ENCODE measurements at regions not wholly inside any gene's neighbourhood (a gene's known extent, or its start where the extent isn't known, plus 50 kb on each side); places are given as distances from the start of the nearest gene placed in this dataset.

- TF ChIP-seq, protein P1, sequence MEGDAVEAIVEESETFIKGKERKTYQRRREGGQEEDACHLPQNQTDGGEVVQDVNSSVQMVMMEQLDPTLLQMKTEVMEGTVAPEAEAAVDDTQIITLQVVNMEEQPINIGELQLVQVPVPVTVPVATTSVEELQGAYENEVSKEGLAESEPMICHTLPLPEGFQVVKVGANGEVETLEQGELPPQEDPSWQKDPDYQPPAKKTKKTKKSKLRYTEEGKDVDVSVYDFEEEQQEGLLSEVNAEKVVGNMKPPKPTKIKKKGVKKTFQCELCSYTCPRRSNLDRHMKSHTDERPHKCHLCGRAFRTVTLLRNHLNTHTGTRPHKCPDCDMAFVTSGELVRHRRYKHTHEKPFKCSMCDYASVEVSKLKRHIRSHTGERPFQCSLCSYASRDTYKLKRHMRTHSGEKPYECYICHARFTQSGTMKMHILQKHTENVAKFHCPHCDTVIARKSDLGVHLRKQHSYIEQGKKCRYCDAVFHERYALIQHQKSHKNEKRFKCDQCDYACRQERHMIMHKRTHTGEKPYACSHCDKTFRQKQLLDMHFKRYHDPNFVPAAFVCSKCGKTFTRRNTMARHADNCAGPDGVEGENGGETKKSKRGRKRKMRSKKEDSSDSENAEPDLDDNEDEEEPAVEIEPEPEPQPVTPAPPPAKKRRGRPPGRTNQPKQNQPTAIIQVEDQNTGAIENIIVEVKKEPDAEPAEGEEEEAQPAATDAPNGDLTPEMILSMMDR (IDR thresholded peaks at IDR 0.05), result no peak
- no peak for TF ChIP-seq POLR2AphosphoS5 (IDR thresholded peaks at IDR 0.05)
- no peak for TF ChIP-seq POLR2A (IDR thresholded peaks at IDR 0.05)
These were observed 93.2 kb upstream of the FBXO11 start for GRCh38 chr2:47999512-47999911.
